ENCODE measurements at regions not wholly inside any gene's neighbourhood (a gene's known extent, or its start where the extent isn't known, plus 50 kb on each side); places are given as distances from the start of the nearest gene placed in this dataset.

GRCh38 chr2:120499784-120500495, 154.0 kb downstream of the INHBB start:
- TF ChIP-seq, protein P1, sequence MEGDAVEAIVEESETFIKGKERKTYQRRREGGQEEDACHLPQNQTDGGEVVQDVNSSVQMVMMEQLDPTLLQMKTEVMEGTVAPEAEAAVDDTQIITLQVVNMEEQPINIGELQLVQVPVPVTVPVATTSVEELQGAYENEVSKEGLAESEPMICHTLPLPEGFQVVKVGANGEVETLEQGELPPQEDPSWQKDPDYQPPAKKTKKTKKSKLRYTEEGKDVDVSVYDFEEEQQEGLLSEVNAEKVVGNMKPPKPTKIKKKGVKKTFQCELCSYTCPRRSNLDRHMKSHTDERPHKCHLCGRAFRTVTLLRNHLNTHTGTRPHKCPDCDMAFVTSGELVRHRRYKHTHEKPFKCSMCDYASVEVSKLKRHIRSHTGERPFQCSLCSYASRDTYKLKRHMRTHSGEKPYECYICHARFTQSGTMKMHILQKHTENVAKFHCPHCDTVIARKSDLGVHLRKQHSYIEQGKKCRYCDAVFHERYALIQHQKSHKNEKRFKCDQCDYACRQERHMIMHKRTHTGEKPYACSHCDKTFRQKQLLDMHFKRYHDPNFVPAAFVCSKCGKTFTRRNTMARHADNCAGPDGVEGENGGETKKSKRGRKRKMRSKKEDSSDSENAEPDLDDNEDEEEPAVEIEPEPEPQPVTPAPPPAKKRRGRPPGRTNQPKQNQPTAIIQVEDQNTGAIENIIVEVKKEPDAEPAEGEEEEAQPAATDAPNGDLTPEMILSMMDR (IDR thresholded peaks at IDR 0.05 in 2 of 3, conservative IDR thresholded peaks at IDR 0.05 in 1 of 3; ENCODE audit: control insufficient read depth in 2 of 3, extremely low read depth in 1 of 3, insufficient read depth in 1 of 3, low read depth in 3 of 3, low read length in 3 of 3), result no peak
- TF ChIP-seq, protein P2, sequence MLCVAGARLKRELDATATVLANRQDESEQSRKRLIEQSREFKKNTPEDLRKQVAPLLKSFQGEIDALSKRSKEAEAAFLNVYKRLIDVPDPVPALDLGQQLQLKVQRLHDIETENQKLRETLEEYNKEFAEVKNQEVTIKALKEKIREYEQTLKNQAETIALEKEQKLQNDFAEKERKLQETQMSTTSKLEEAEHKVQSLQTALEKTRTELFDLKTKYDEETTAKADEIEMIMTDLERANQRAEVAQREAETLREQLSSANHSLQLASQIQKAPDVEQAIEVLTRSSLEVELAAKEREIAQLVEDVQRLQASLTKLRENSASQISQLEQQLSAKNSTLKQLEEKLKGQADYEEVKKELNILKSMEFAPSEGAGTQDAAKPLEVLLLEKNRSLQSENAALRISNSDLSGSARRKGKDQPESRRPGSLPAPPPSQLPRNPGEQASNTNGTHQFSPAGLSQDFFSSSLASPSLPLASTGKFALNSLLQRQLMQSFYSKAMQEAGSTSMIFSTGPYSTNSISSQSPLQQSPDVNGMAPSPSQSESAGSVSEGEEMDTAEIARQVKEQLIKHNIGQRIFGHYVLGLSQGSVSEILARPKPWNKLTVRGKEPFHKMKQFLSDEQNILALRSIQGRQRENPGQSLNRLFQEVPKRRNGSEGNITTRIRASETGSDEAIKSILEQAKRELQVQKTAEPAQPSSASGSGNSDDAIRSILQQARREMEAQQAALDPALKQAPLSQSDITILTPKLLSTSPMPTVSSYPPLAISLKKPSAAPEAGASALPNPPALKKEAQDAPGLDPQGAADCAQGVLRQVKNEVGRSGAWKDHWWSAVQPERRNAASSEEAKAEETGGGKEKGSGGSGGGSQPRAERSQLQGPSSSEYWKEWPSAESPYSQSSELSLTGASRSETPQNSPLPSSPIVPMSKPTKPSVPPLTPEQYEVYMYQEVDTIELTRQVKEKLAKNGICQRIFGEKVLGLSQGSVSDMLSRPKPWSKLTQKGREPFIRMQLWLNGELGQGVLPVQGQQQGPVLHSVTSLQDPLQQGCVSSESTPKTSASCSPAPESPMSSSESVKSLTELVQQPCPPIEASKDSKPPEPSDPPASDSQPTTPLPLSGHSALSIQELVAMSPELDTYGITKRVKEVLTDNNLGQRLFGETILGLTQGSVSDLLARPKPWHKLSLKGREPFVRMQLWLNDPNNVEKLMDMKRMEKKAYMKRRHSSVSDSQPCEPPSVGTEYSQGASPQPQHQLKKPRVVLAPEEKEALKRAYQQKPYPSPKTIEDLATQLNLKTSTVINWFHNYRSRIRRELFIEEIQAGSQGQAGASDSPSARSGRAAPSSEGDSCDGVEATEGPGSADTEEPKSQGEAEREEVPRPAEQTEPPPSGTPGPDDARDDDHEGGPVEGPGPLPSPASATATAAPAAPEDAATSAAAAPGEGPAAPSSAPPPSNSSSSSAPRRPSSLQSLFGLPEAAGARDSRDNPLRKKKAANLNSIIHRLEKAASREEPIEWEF (IDR thresholded peaks at IDR 0.05; ENCODE audit: insufficient replicate concordance, low read depth, low read length), result no peak
- TF ChIP-seq CHD2 (IDR thresholded peaks at IDR 0.05; ENCODE audit: borderline replicate concordance, low read depth, low read length), result no peak
- no peak for TF ChIP-seq BCL11A (IDR thresholded peaks at IDR 0.05; ENCODE audit: low read depth, low read length)
- TF ChIP-seq YY1 (IDR thresholded peaks at IDR 0.05; ENCODE audit: low read depth, low read length), result no peak
- no peak for TF ChIP-seq BHLHE40 (IDR thresholded peaks at IDR 0.05; ENCODE audit: borderline replicate concordance in 1 of 2, low read depth in 2 of 2, low read length in 1 of 2)
- TF ChIP-seq, protein P3, sequence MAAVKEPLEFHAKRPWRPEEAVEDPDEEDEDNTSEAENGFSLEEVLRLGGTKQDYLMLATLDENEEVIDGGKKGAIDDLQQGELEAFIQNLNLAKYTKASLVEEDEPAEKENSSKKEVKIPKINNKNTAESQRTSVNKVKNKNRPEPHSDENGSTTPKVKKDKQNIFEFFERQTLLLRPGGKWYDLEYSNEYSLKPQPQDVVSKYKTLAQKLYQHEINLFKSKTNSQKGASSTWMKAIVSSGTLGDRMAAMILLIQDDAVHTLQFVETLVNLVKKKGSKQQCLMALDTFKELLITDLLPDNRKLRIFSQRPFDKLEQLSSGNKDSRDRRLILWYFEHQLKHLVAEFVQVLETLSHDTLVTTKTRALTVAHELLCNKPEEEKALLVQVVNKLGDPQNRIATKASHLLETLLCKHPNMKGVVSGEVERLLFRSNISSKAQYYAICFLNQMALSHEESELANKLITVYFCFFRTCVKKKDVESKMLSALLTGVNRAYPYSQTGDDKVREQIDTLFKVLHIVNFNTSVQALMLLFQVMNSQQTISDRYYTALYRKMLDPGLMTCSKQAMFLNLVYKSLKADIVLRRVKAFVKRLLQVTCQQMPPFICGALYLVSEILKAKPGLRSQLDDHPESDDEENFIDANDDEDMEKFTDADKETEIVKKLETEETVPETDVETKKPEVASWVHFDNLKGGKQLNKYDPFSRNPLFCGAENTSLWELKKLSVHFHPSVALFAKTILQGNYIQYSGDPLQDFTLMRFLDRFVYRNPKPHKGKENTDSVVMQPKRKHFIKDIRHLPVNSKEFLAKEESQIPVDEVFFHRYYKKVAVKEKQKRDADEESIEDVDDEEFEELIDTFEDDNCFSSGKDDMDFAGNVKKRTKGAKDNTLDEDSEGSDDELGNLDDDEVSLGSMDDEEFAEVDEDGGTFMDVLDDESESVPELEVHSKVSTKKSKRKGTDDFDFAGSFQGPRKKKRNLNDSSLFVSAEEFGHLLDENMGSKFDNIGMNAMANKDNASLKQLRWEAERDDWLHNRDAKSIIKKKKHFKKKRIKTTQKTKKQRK (IDR thresholded peaks at IDR 0.05; ENCODE audit: low read depth, low read length), result no peak

Data from GM12878 (cell line).